A673 (cell line): ENCODE measurements at regions not wholly inside any gene's neighbourhood (a gene's known extent, or its start where the extent isn't known, plus 50 kb on each side); places are given as distances from the start of the nearest gene placed in this dataset.

Experiments used
- EZH2 ChIP-seq: fragments of 200-600 bp; sonication (generic); IDR thresholded peaks from 2 replicates; pipeline ENCODE4 v1.6.1; 2017; ENCODE audit warnings: borderline replicate concordance, low read depth, mild to moderate bottlenecking, mixed read lengths, antibody characterized with exemption, low read length; ENCODE audit not compliant: poor library complexity, severe bottlenecking
- TF ChIP-seq, protein P1 (sequence below): fragments of 300-800, 200-600 bp; sonication (generic); conservative IDR thresholded peaks from 2 replicates; pipeline ENCODE4 v1.5.1; 2017; ENCODE audit warnings: low read depth, mild to moderate bottlenecking, antibody characterized with exemption, low read length, moderate library complexity, mixed read lengths

DNA sequence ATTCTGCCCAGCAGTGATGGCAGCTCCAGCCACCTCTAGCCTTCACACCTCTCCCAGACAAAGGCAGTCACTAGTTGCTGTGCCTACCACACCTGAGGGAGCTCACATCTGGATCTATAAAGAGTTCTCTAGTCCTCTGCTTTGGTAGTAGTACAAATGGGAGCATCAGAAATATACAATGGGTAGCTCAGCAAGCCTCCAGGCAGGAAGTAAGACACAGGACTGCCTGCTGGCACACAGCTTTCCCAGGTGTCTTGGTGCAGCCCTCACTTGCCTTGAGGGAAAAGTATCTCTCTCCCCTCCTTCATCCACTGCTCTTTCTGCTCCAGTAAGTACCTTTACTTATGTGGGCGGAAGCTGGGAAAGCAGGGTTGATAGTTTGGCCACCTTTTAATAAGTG is 212.9 kb upstream of the SLC7A11 start:
- TF ChIP-seq, protein P1, sequence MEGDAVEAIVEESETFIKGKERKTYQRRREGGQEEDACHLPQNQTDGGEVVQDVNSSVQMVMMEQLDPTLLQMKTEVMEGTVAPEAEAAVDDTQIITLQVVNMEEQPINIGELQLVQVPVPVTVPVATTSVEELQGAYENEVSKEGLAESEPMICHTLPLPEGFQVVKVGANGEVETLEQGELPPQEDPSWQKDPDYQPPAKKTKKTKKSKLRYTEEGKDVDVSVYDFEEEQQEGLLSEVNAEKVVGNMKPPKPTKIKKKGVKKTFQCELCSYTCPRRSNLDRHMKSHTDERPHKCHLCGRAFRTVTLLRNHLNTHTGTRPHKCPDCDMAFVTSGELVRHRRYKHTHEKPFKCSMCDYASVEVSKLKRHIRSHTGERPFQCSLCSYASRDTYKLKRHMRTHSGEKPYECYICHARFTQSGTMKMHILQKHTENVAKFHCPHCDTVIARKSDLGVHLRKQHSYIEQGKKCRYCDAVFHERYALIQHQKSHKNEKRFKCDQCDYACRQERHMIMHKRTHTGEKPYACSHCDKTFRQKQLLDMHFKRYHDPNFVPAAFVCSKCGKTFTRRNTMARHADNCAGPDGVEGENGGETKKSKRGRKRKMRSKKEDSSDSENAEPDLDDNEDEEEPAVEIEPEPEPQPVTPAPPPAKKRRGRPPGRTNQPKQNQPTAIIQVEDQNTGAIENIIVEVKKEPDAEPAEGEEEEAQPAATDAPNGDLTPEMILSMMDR = no peak
- no peak for TF ChIP-seq EZH2
